Omental fat pad (tissue), 3 donors: ENCODE measurements at regions not wholly inside any gene's neighbourhood (a gene's known extent, or its start where the extent isn't known, plus 50 kb on each side); places are given as distances from the start of the nearest gene placed in this dataset.

ENCODE experiments used
- ATAC-seq: fragments of 150-250 bp; one replicate; pipeline ENCODE4 v1.9.1; 2016; ENCODE audit warnings: mild to moderate bottlenecking, moderate library complexity; ENCODE audit not compliant: low FRiP score
- DNase-seq: peaks from one replicate; pipeline ENCODE4 v3.0.0-alpha.2; 2019; ENCODE audit warnings: low spot score
- CTCF ChIP-seq, 3 donors: fragments of 450-650 bp; IDR thresholded peaks; one replicate each; pipeline ENCODE4 v1.5.1; 2016 to 2017; ENCODE audit warnings: antibody characterized with exemption in 3 of 3, mild to moderate bottlenecking in 3 of 3, moderate library complexity in 2 of 3

GRCh38 chr2:57892920-57893319 is 153.7 kb upstream of the VRK2 start:
- DNase-seq (no peak), ATAC-seq (no peak)
- no peak for TF ChIP-seq CTCF (IDR thresholded peaks at IDR 0.05)

- DNase-seq (no peak), ATAC-seq (no peak)
- TF ChIP-seq CTCF (IDR thresholded peaks at IDR 0.05), result no peak
Observed at GRCh38 chr2:57893347-57893746, 153.3 kb upstream of the VRK2 start.

DNA sequence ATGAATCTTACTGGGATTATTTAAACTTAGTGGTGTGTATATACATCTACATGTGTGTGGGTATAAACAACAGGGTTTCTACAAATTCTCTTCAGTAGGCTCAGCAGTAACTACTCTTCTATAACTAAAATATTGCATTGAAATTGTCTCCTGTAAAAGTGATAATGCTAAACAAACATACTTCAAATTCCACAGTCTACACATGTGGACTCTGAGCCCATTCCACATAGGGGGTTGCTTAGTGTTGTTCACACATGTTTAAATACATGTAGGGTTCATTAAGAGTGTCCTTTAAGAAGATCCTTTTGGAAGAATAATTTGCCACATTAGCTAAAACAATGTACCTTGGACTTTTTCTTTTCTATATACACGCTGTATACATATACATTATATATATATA is 152.8 kb upstream of the VRK2 start:
- no peak for DNase-seq
- no peak for TF ChIP-seq CTCF (IDR thresholded peaks at IDR 0.05)
- no peak for ATAC-seq

DNA sequence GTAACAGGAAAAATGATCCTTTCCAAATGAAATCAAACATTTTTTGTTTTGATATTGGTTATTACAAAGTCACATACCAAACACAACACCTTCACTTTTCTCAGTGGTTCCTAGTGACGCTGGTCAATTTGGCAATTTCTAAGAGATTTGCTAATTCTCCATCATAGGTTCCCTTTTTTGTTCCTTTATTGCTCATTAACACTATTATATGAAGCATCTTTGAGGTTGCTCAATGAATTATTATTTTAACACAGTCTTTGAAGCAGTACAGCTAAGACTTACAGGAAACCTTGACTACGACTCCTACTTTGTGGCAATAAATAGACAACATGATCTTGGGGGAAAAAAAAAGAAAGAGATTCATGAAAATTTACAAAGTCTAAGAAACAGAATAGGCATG is 152.2 kb upstream of the VRK2 start:
- no peak for TF ChIP-seq CTCF (IDR thresholded peaks at IDR 0.05)
- DNase-seq (no peak), ATAC-seq (no peak)

GRCh38 chr2:57897920-57898319 is 148.7 kb upstream of the VRK2 start:
- DNase-seq, result no peak
- TF ChIP-seq CTCF (IDR thresholded peaks at IDR 0.05), result no peak
- no peak for ATAC-seq

- no peak for TF ChIP-seq CTCF (IDR thresholded peaks at IDR 0.05)
- ATAC-seq (no peak), DNase-seq (no peak)
Observed at GRCh38 chr2:57899898-57900297, 146.7 kb upstream of the VRK2 start.

GRCh38 chr2:57902578-57902977 is 144.0 kb upstream of the VRK2 start:
- ATAC-seq (no peak), DNase-seq (no peak)
- no peak for TF ChIP-seq CTCF (IDR thresholded peaks at IDR 0.05)
